HepG2 (cell line): ENCODE measurements at regions not wholly inside any gene's neighbourhood (a gene's known extent, or its start where the extent isn't known, plus 50 kb on each side); places are given as distances from the start of the nearest gene placed in this dataset.

Experiments used
- ATAC-seq: fragments of 200-7000 bp; cut with Tn5 transposase; 3 replicates; pipeline ENCODE4 v1.9.1; 2020; ENCODE audit warnings: mild to moderate bottlenecking, moderate library complexity
- BruUV-seq: library from RNA; stranded (reverse); fragments of 400-500 nt; replicated peaks from 2 replicates; lab custom pipeline; 2021; lab: Mats Ljungman, UMichigan
- CTCF ChIA-PET: fragments of 300-600 bp; formaldehyde crosslinking; extraction: SDS; loops from one replicate; lab custom pipeline; 2021; ENCODE audit warnings: low total read pairs, inconsistent platforms, low intra/inter-chr PET ratio; lab: Yijun Ruan, JAX
- POLR2A ChIA-PET: fragments of 350-600 bp; sonication (Branson Sonifier 250); formaldehyde crosslinking; loops from one replicate; lab custom pipeline; 2020; ENCODE audit warnings: antibody characterized with exemption, inconsistent platforms; lab: Yijun Ruan, JAX
- DNase-seq: peaks from one replicate; pipeline ENCODE4 v3.0.0-alpha.2; 2015; ENCODE audit warnings: low spot score
- FAIRE-seq: peaks from 3 replicates; lab custom pipeline; 2011; peaks lifted over from hg19 to GRCh38; lab: Jason Lieb, UNC
- H2AFZ ChIP-seq: one replicate; pipeline ENCODE4 v1.6.1; 2011; ENCODE audit warnings: low read length, inconsistent platforms
- H3K27ac ChIP-seq: fragments of 300-600 bp; 3 replicates; pipeline ENCODE4 v1.8.0; 2011; ENCODE audit warnings: mixed run types, mild to moderate bottlenecking, mixed read lengths, low read length, inconsistent platforms; ENCODE audit not compliant: insufficient read depth; ENCODE audit errors: extremely low read length
- H3K27me3 ChIP-seq, 2 experiments: fragments of 200-600 bp in 1 of 2; 2 replicates in 1 of 2; 3 replicates in 1 of 2; pipeline versions ENCODE4 v1.6.0 to v1.8.0; 2011; ENCODE audit warnings: low read length in 2 of 2, mild to moderate bottlenecking in 2 of 2, moderate library complexity in 2 of 2, inconsistent platforms in 1 of 2; ENCODE audit not compliant: insufficient read depth in 2 of 2, control insufficient read depth in 1 of 2
- H3K36me3 ChIP-seq, 2 experiments: fragments of 200-600 bp in 1 of 2; replicated peaks in 1 of 2; 2 replicates in 1 of 2; 3 replicates in 1 of 2; pipeline versions ENCODE4 v1.5.1 to v1.8.0; 2011; ENCODE audit warnings: low read length in 2 of 2, inconsistent platforms in 1 of 2; ENCODE audit not compliant: insufficient read depth in 2 of 2, control insufficient read depth in 1 of 2
- H3K4me1 ChIP-seq: 2 replicates; pipeline ENCODE4 v1.5.1; 2012; ENCODE audit warnings: low read length, inconsistent platforms; ENCODE audit not compliant: insufficient read depth
- H3K4me2 ChIP-seq: 2 replicates; pipeline ENCODE4 v1.6.0; 2011; ENCODE audit warnings: low read depth, low read length, inconsistent platforms
- H3K4me3 ChIP-seq, 3 experiments: fragments of 200-600 bp in 1 of 3; sonication (generic), shearing (Covaris generic) in 1 of 3; replicated peaks in 1 of 3; 2 replicates each; pipeline ENCODE4 v1.5.1; 2011 to 2016; ENCODE audit warnings: low read length in 3 of 3, inconsistent platforms in 2 of 3, low read depth in 2 of 3, mild to moderate bottlenecking in 2 of 3, control low read depth in 1 of 3, mixed read lengths in 1 of 3; ENCODE audit not compliant: insufficient read depth in 1 of 3
- H3K79me2 ChIP-seq: one replicate; pipeline ENCODE4 v1.6.1; 2011; ENCODE audit warnings: low read length, inconsistent platforms; ENCODE audit not compliant: insufficient read depth
- H3K9ac ChIP-seq: 2 replicates; pipeline ENCODE4 v1.6.0; 2011; ENCODE audit warnings: mild to moderate bottlenecking, low read depth, low read length, inconsistent platforms; ENCODE audit not compliant: insufficient read depth
- H3K9me3 ChIP-seq: 2 replicates; pipeline ENCODE4 v1.5.1; 2012; ENCODE audit warnings: mild to moderate bottlenecking, low read length
- H4K20me1 ChIP-seq: 2 replicates; pipeline ENCODE4 v1.6.0; 2011; ENCODE audit warnings: inconsistent platforms, mild to moderate bottlenecking, low read length, moderate library complexity; ENCODE audit not compliant: insufficient read depth
- CTCF ChIP-seq: sonication (generic); formaldehyde crosslinking; IDR thresholded peaks from 2 replicates; pipeline ENCODE4 v1.5.0; 2020; ENCODE audit warnings: mild to moderate bottlenecking, missing genetic modification reagents, moderate library complexity
- MAFG ChIP-seq: sonication (generic); formaldehyde crosslinking; IDR thresholded peaks from 2 replicates; pipeline ENCODE4 v1.5.1; 2020; ENCODE audit warnings: mild to moderate bottlenecking, missing genetic modification reagents
- ZFP36 ChIP-seq: fragments of 150-350 bp; IDR thresholded peaks from 2 replicates; pipeline ENCODE4 v1.6.1; 2018; ENCODE audit warnings: borderline replicate concordance, low read length, low read depth; ENCODE audit not compliant: partially characterized antibody
- ZNF331 ChIP-seq: sonication (generic); formaldehyde crosslinking; IDR thresholded peaks from 2 replicates; pipeline ENCODE4 v1.4.0; 2020; ENCODE audit warnings: missing genetic modification reagents
- WGBS: methylation state at CpG from one replicate; pipeline ENCODE4 v1.1.6; 2017; ENCODE audit warnings: low lambda C conversion rate; 5-methylcytosine and 5-hydroxymethylcytosine counted together
- in situ Hi-C: cut with HindIII; loops from 2 replicates; pipeline ENCODE4 v1.10.0; 2017; ENCODE audit warnings: low pct_unique_long_range_greater_than_20kb; ENCODE audit not compliant: extremely low pct_ligation_motif_present
- intact Hi-C: fragments of 100-400 bp; cut with micrococcal nuclease; formaldehyde crosslinking; loops from one replicate; pipeline ENCODE4 v1.10.0; 2022; ENCODE audit not compliant: unreplicated experiment

GRCh38 chr4:156576946-156577345 is 394.7 kb downstream of the PDGFC start:
- H2AFZ ChIP-seq = no peak overlapping the region
- H3K27ac ChIP-seq = no peak overlapping the region
- no peak for DNase-seq
- no peak overlapping the region for H3K4me2 ChIP-seq
- no peak for TF ChIP-seq ZFP36
- no peak for TF ChIP-seq MAFG
- no peaks in the 10 kb centered on the region for H3K9me3 ChIP-seq
- in situ Hi-C loops (no loop called here), intact Hi-C loops (no loop called here)
- H3K4me1 ChIP-seq = no peaks in the 10 kb centered on the region
- no TSS peak for BruUV-seq
- no peak for FAIRE-seq
- ChIA-PET CTCF (no interaction called here), POLR2A (no interaction called here)
- H3K36me3 ChIP-seq = no peaks in the 10 kb centered on the region
- no peaks in the 10 kb centered on the region for H3K27me3 ChIP-seq
- H3K9ac ChIP-seq = no peak overlapping the region
- ATAC-seq = no peak
- no peaks in the 10 kb centered on the region for H4K20me1 ChIP-seq
- H3K4me3 ChIP-seq = no peak overlapping the region
- 2% methylated on average over 2 of the region's 2 CpGs for whole genome bisulfite sequencing
- no peaks in the 10 kb centered on the region for H3K79me2 ChIP-seq

- 48% methylated on average over 5 of the region's 6 CpGs for WGBS
- no peak for ATAC-seq
- Histone ChIP-seq H3K9ac (no peak overlapping the region), H3K4me2 (no peak overlapping the region), H2AFZ (no peak overlapping the region), H3K4me1 (no peaks in the 10 kb centered on the region), H3K36me3 (no peaks in the 10 kb centered on the region), H3K4me3 (no peak overlapping the region)
- FAIRE-seq = no peak
- ChIA-PET POLR2A (no interaction called here), CTCF (no interaction called here)
- no peak for TF ChIP-seq ZNF331 (CRISPR knock-in tag)
- 0 out of 2 replicates have a peak, but pooled peaks have one; percentile 21 for TF ChIP-seq CTCF
- TF ChIP-seq, all 625 proteins: peak for 1
- no peaks in the 10 kb centered on the region for H3K9me3 ChIP-seq
- no peak for DNase-seq
- BruUV-seq = no TSS peak
- H3K27me3 ChIP-seq = no peaks in the 10 kb centered on the region
- no peak overlapping the region for H3K27ac ChIP-seq
- intact Hi-C loops = no loop called here
- H3K79me2 ChIP-seq = no peaks in the 10 kb centered on the region
- H4K20me1 ChIP-seq = no peaks in the 10 kb centered on the region
- in situ Hi-C loops = no loop called here
Observed at GRCh38 chr4:156575430-156576073, 396.0 kb downstream of the PDGFC start.
